ENCODE measurements at regions not wholly inside any gene's neighbourhood (a gene's known extent, or its start where the extent isn't known, plus 50 kb on each side); places are given as distances from the start of the nearest gene placed in this dataset.

DNA sequence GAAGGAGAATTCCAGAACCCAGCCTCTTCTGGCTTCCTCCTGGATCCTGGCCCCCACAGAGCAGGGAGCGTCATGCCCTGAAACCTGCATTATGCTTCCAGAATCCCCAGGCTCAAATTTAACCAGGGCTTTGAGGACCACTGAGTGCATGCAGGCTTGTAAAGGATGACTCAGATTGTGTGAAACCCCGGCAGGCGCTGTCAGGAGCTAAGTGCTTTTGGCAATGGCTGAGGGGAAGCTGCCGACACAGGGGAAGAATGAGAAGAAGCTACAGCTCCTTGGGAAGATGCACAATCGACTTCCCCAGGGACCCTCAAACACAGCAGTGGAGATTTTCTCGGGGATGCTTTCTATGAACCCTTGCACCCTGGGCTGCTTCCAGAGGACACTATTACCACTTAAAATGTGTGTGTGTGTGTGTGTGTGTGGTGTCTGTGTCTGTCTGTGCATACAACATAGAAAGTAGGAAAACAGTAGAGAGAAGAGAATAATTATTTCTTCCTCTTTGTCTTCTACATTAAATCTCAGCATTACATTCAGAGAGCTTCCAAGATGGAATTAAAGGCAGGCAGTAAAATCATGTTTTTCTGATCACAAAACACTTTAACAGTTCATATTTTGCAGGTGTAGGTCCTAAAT, 183.5 kb upstream of the INHBA start:
- H3K4me3 ChIP-seq (ENCODE audit: control insufficient read depth, low read depth, low read length) = no peak overlapping the region
- TF ChIP-seq, protein P1, sequence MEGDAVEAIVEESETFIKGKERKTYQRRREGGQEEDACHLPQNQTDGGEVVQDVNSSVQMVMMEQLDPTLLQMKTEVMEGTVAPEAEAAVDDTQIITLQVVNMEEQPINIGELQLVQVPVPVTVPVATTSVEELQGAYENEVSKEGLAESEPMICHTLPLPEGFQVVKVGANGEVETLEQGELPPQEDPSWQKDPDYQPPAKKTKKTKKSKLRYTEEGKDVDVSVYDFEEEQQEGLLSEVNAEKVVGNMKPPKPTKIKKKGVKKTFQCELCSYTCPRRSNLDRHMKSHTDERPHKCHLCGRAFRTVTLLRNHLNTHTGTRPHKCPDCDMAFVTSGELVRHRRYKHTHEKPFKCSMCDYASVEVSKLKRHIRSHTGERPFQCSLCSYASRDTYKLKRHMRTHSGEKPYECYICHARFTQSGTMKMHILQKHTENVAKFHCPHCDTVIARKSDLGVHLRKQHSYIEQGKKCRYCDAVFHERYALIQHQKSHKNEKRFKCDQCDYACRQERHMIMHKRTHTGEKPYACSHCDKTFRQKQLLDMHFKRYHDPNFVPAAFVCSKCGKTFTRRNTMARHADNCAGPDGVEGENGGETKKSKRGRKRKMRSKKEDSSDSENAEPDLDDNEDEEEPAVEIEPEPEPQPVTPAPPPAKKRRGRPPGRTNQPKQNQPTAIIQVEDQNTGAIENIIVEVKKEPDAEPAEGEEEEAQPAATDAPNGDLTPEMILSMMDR (IDR thresholded peaks at IDR 0.05; ENCODE audit: control insufficient read depth, insufficient read depth, low read depth, low read length, missing control alignments) = no peak
- peak; percentile 91 for DNase-seq (ENCODE audit: low read depth)

DNA sequence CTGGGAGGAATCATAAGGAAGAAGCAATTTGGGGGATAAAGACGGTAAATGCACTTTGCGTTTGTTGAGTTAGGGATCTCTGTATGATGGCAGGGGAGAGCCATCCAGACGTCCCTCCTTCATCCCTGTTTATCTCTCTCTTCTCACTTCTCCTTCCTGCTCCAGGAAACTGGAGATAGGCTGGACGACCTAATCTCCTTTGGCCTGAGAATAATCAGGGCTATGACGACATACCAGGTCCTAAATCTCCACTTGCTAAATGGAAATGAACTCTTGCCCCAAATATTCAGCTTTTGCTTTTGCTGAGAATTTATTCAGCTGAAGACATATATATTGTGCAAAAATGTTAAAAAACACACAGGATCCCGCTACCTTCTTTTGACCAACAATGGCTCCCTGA, 182.9 kb upstream of the INHBA start:
- TF ChIP-seq, protein P1 (IDR thresholded peaks at IDR 0.05; ENCODE audit: control insufficient read depth, insufficient read depth, low read depth, low read length, missing control alignments) = no peak
- no peak for DNase-seq (ENCODE audit: low read depth)
- no peak overlapping the region for H3K4me3 ChIP-seq (ENCODE audit: control insufficient read depth, low read depth, low read length)

DNA sequence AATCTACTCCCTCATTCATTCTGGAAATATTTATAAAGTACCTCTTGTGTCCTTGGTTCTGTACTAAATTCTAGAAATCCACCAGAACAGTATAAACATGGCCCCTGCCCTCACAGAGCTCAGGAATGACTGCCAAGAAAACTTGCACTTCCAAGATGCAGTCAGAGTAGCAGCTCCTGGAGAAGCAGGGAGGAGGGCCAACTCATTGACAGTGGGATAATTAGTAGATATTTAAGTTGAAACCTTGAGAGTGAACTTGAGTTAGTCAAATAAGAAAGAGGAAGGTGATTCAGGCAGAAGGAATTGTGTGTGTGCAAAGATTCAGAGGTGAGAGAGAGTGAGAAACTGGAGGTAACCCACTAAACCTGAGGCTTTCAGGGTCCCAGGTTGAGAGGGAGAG, 182.2 kb upstream of the INHBA start:
- no peak overlapping the region for H3K4me3 ChIP-seq (ENCODE audit: control insufficient read depth, low read depth, low read length)
- no peak for DNase-seq (ENCODE audit: low read depth)
- TF ChIP-seq, protein P1 (IDR thresholded peaks at IDR 0.05; ENCODE audit: control insufficient read depth, insufficient read depth, low read depth, low read length, missing control alignments) = no peak

DNA sequence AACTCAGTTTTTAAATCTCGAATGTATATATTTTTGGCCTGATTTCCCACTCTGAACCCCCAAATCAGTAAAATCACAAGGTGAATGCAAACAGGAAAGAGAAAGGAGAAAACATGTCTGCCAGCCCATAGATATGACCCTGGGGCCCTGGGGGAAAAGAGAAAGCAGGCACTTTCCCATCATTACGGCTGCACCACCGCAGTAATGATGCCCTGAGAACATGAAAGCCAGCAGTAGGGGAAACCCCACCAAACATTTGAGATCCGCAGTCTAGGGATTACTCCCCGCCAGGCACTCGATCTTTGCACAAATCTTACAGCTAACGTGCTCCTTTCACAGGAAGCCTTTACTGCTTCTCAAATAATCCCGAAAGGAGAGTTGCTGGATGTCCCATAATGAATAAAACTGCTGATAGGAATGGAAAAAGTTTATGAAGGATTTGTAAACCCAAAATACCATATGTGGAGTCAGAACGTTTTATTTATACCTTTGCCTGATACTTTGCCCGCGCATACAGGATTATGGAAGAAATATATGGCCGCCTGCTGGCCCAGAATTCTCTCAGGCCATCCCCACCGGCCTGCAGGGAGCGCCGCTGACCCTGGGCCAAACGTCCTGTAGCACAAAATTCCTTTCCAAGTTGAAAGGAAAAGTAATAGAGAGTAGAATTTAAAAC, 180.0 kb upstream of the INHBA start:
- TF ChIP-seq, protein P1 (IDR thresholded peaks at IDR 0.05; ENCODE audit: control insufficient read depth, insufficient read depth, low read depth, low read length, missing control alignments) = no peak
- DNase-seq (ENCODE audit: low read depth) = no peak
- H3K4me3 ChIP-seq (ENCODE audit: control insufficient read depth, low read depth, low read length) = no peak overlapping the region

DNA sequence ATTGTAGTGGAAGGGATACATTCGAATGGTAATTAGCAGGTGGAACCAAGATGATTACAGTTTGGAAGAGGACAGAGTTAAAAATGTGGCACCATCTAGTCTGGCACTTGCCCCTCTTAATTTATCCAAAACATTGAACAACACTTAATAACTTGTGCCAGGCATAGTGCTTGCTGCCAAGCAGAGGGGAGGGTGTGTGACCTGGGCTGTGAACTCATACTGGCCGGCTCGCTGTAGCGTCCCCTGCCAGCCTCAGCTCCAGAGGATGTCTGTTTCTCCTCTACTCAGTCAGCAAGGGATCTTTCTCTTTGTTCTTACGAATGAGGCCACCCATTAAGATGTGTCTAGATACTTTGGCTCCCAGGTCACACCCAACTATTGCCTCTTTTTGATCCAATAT, 179.4 kb upstream of the INHBA start:
- TF ChIP-seq, protein P1 (IDR thresholded peaks at IDR 0.05; ENCODE audit: control insufficient read depth, insufficient read depth, low read depth, low read length, missing control alignments) = no peak
- no peak for DNase-seq (ENCODE audit: low read depth)
- H3K4me3 ChIP-seq (ENCODE audit: control insufficient read depth, low read depth, low read length) = no peak overlapping the region

DNA sequence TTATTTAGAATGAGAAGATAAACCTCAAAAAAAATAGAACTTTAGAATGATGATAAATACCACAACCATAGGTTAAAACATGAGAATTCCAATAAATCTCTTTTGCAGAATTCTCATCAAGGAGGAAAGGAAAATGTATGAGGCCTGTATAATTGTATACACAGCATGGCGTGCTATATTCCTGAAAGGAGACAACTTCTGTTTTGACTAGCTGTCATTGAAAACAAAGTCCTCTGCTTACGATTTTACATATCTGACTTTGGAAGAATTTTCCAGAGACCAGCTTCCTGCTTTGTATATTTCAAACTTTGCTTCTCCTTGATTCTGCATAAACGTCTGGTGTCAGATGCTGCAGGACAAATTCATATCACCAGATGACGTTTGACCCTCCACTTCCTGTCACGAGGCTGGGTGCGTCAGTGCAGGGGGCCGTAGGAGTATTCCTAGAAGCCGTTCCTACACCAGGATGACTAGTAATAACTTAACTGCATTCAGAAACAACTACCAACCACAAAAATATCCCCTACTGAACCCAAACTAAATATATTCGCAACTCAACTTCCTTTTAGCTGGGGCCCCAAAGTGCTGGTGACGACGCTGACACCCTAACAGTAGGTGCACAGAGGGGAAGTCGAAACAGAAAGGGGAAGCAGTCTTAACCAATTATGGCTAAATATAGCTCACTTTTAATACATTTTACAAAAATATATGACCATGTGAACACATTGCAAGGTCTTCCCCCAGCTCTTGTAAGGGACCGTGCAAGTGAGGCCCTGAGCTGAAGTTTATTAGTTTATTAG, 178.6 kb upstream of the INHBA start:
- DNase-seq (ENCODE audit: low read depth) = no peak
- TF ChIP-seq, protein P1 (IDR thresholded peaks at IDR 0.05; ENCODE audit: control insufficient read depth, insufficient read depth, low read depth, low read length, missing control alignments) = no peak
- no peak overlapping the region for H3K4me3 ChIP-seq (ENCODE audit: control insufficient read depth, low read depth, low read length)
